Mesendoderm (in vitro differentiated cells): ENCODE measurements at regions not wholly inside any gene's neighbourhood (a gene's known extent, or its start where the extent isn't known, plus 50 kb on each side); places are given as distances from the start of the nearest gene placed in this dataset.

Experiments used
- DNase-seq: peaks from one replicate; pipeline ENCODE4 v3.0.0; 2013
- H2AK5ac ChIP-seq: 2 replicates; pipeline ENCODE4 v1.6.1; 2013; ENCODE audit warnings: low read length, inconsistent platforms
- H2BK120ac ChIP-seq: 2 replicates; pipeline ENCODE4 v1.6.1; 2013; ENCODE audit warnings: low read depth, mild to moderate bottlenecking, low read length, moderate library complexity, mixed read lengths
- H2BK15ac ChIP-seq: replicated peaks from 2 replicates; pipeline ENCODE4 v1.6.1; 2013; ENCODE audit warnings: low read depth, mild to moderate bottlenecking, moderate library complexity
- H2BK5ac ChIP-seq: 2 replicates; pipeline ENCODE4 v1.6.1; 2013; ENCODE audit warnings: low read length, inconsistent platforms
- H3K18ac ChIP-seq: 2 replicates; pipeline ENCODE4 v1.6.1; 2013; ENCODE audit warnings: mild to moderate bottlenecking, low read length, mixed read lengths
- H3K23ac ChIP-seq: one replicate; pipeline ENCODE4 v1.6.1; 2013; ENCODE audit warnings: low read length
- H3K27ac ChIP-seq: 2 replicates; pipeline ENCODE4 v1.5.1; 2013; ENCODE audit warnings: low read depth, mild to moderate bottlenecking, inconsistent platforms, low read length, moderate library complexity
- H3K27me3 ChIP-seq: 2 replicates; pipeline ENCODE4 v1.6.1; 2013; ENCODE audit warnings: low read length, control low read depth, mild to moderate bottlenecking, inconsistent platforms; ENCODE audit not compliant: insufficient read depth, poor library complexity
- H3K36me3 ChIP-seq: 2 replicates; pipeline ENCODE4 v1.6.1; 2013; ENCODE audit warnings: low read length, inconsistent platforms; ENCODE audit not compliant: control insufficient read depth, insufficient read depth
- H3K4ac ChIP-seq: one replicate; pipeline ENCODE4 v1.6.1; 2013; ENCODE audit warnings: low read depth, mild to moderate bottlenecking, low read length, moderate library complexity
- H3K4me1 ChIP-seq: 2 replicates; pipeline ENCODE4 v1.6.1; 2013; ENCODE audit warnings: low read depth, low read length, inconsistent platforms; ENCODE audit not compliant: control insufficient read depth
- H3K4me2 ChIP-seq: 2 replicates; pipeline ENCODE4 v1.6.1; 2013; ENCODE audit warnings: low read length
- H3K4me3 ChIP-seq: 2 replicates; pipeline ENCODE4 v1.5.1; 2013; ENCODE audit warnings: mild to moderate bottlenecking, low read length
- H3K56ac ChIP-seq: one replicate; pipeline ENCODE4 v1.6.1; 2013; ENCODE audit warnings: low read length
- H3K79me1 ChIP-seq: 2 replicates; pipeline ENCODE4 v1.6.1; 2013; ENCODE audit warnings: low read length, inconsistent platforms
- H3K79me2 ChIP-seq: 2 replicates; pipeline ENCODE4 v1.6.1; 2013; ENCODE audit warnings: mild to moderate bottlenecking, low read length; ENCODE audit not compliant: control insufficient read depth, insufficient read depth
- H3K9ac ChIP-seq: 2 replicates; pipeline ENCODE4 v1.6.1; 2013; ENCODE audit warnings: low read length, inconsistent platforms
- H4K5ac ChIP-seq: one replicate; pipeline ENCODE4 v1.6.1; 2013; ENCODE audit warnings: low read length
- H4K8ac ChIP-seq: one replicate; pipeline ENCODE4 v1.6.1; 2013; ENCODE audit warnings: low read depth, mild to moderate bottlenecking, control low read depth, low read length, moderate library complexity
- WGBS: extraction: QIAGEN DNeasy Blood & Tissue Kit; methylation state at CpG from one replicate; pipeline ENCODE4 v1.1.7; 2013; ENCODE audit warnings: low lambda C conversion rate, missing lambda C conversion rate; ENCODE audit not compliant: insufficient coverage; ENCODE audit errors: extremely low coverage; 5-methylcytosine and 5-hydroxymethylcytosine counted together

GRCh38 chr1:8107897-8108296 lies 81.8 kb upstream of the ERRFI1 start:
- WGBS, result no CpG with 5 or more reads among the region's 4 CpGs
- H3K18ac ChIP-seq, result no peak overlapping the region

GRCh38 chr1:8104278-8105236 lies 78.4 kb upstream of the ERRFI1 start:
- Histone ChIP-seq H3K9ac (no peak overlapping the region), H3K79me2 (no peaks in the 10 kb centered on the region), H2BK15ac (no peak overlapping the region), H3K27me3 (no peaks in the 10 kb centered on the region), H3K4ac (no peak overlapping the region), H3K56ac (no peak overlapping the region), H3K27ac (no peak overlapping the region), H3K36me3 (no peaks in the 10 kb centered on the region), H2BK120ac (no peak overlapping the region), H2BK5ac (no peak overlapping the region), H3K79me1 (no peaks in the 10 kb centered on the region), H3K4me2 (no peak overlapping the region), H3K4me1 (peaks cover 3% of the 10 kb centered on the region), H2AK5ac (no peak overlapping the region), H4K8ac (no peak overlapping the region), H3K23ac (no peak overlapping the region), H3K4me3 (no peak overlapping the region), H3K18ac (no peak overlapping the region), H4K5ac (no peak overlapping the region)
- WGBS, result no CpG with 5 or more reads among the region's 16 CpGs
- DNase-seq, result no peak

More at GRCh38 chr1:8107897-8108296, 81.8 kb upstream of the ERRFI1 start:
- H3K4ac ChIP-seq, result no peak overlapping the region
- no peak overlapping the region for H3K23ac ChIP-seq
- no peaks in the 10 kb centered on the region for H3K36me3 ChIP-seq
- no peak overlapping the region for H4K8ac ChIP-seq
- H3K9ac ChIP-seq, result no peak overlapping the region
- no peak overlapping the region for H3K27ac ChIP-seq
- H4K5ac ChIP-seq, result no peak overlapping the region
- peaks cover 3% of the 10 kb centered on the region for H3K4me1 ChIP-seq
- H3K56ac ChIP-seq, result no peak overlapping the region
- no peak overlapping the region for H2AK5ac ChIP-seq
- no peaks in the 10 kb centered on the region for H3K27me3 ChIP-seq
- no peak overlapping the region for H3K4me2 ChIP-seq
- peak; percentile 93 for DNase-seq
- no peak overlapping the region for H3K4me3 ChIP-seq
- no peak overlapping the region for H2BK120ac ChIP-seq
- H3K79me2 ChIP-seq, result no peaks in the 10 kb centered on the region
- H3K79me1 ChIP-seq, result no peaks in the 10 kb centered on the region
- no peak overlapping the region for H2BK5ac ChIP-seq
- H2BK15ac ChIP-seq, result no peak overlapping the region

DNA sequence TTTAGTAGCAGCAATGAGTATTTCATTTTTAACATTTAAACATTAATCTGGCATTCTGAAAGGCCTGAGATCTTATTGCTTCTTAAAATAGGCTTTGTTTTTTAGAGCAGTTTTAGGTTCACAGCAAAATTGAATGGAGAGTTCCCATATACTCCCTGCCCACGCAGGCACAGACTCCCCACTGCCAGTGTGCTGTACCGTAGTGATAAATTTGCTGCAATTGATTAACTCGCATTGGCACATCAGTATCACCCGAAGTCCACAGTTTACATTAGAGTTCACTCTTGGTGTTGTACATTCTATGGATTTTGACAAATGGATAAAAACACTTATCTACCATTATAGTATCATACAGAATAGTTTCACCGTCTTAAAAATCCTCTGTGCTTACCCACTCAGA lies 71.8 kb upstream of the ERRFI1 start:
- Histone ChIP-seq H3K4me1 (no peaks in the 10 kb centered on the region), H2BK15ac (no peak overlapping the region), H3K9ac (no peak overlapping the region), H4K8ac (no peak overlapping the region), H3K36me3 (no peaks in the 10 kb centered on the region), H3K23ac (no peak overlapping the region), H3K27me3 (no peaks in the 10 kb centered on the region), H3K4me3 (no peak overlapping the region), H3K4me2 (no peak overlapping the region), H3K4ac (no peak overlapping the region), H4K5ac (no peak overlapping the region), H3K79me1 (no peaks in the 10 kb centered on the region), H3K27ac (no peak overlapping the region), H2BK5ac (no peak overlapping the region), H2AK5ac (no peak overlapping the region), H3K79me2 (no peaks in the 10 kb centered on the region), H3K56ac (no peak overlapping the region), H3K18ac (no peak overlapping the region), H2BK120ac (no peak overlapping the region)
- DNase-seq, result no peak
- no CpG with 5 or more reads among the region's 5 CpGs for WGBS

GRCh38 chr1:8097077-8097799 lies 71.1 kb upstream of the ERRFI1 start:
- H3K79me2 ChIP-seq, result no peaks in the 10 kb centered on the region
- no peaks in the 10 kb centered on the region for H3K27me3 ChIP-seq
- H2BK120ac ChIP-seq, result no peak overlapping the region
- no peak overlapping the region for H4K8ac ChIP-seq
- no peak overlapping the region for H3K27ac ChIP-seq
- H3K36me3 ChIP-seq, result no peaks in the 10 kb centered on the region
- H3K56ac ChIP-seq, result no peak overlapping the region
- peak overlapping the region; percentile 39 for H3K18ac ChIP-seq
- H3K23ac ChIP-seq, result no peak overlapping the region
- H2BK5ac ChIP-seq, result no peak overlapping the region
- no CpG with 5 or more reads among the region's 6 CpGs for WGBS
- no peaks in the 10 kb centered on the region for H3K4me1 ChIP-seq
- H2AK5ac ChIP-seq, result no peak overlapping the region
- DNase-seq, result no peak
- H3K4me3 ChIP-seq, result no peak overlapping the region
- H3K4me2 ChIP-seq, result no peak overlapping the region
- no peak overlapping the region for H3K9ac ChIP-seq
- H2BK15ac ChIP-seq, result no peak overlapping the region
- H3K79me1 ChIP-seq, result no peaks in the 10 kb centered on the region
- no peak overlapping the region for H3K4ac ChIP-seq
- H4K5ac ChIP-seq, result no peak overlapping the region

GRCh38 chr1:8096105-8097011 lies 70.2 kb upstream of the ERRFI1 start:
- Histone ChIP-seq H2AK5ac (no peak overlapping the region), H3K23ac (no peak overlapping the region), H3K4me1 (no peaks in the 10 kb centered on the region), H3K27ac (no peak overlapping the region), H3K56ac (no peak overlapping the region), H4K5ac (no peak overlapping the region), H3K18ac (no peak overlapping the region), H3K4me2 (no peak overlapping the region), H3K79me2 (no peaks in the 10 kb centered on the region), H2BK5ac (no peak overlapping the region), H2BK15ac (no peak overlapping the region), H3K79me1 (no peaks in the 10 kb centered on the region), H3K27me3 (no peaks in the 10 kb centered on the region), H3K9ac (no peak overlapping the region), H2BK120ac (no peak overlapping the region), H4K8ac (no peak overlapping the region), H3K36me3 (no peaks in the 10 kb centered on the region), H3K4ac (no peak overlapping the region), H3K4me3 (no peak overlapping the region)
- DNase-seq, result no peak
- WGBS, result no CpG with 5 or more reads among the region's 12 CpGs
